GM10266 (cell line): ENCODE measurements at regions not wholly inside any gene's neighbourhood (a gene's known extent, or its start where the extent isn't known, plus 50 kb on each side); places are given as distances from the start of the nearest gene placed in this dataset.

Experiments used
- DNase-seq: peaks from one replicate; pipeline ENCODE4 v3.0.0; 2012; ENCODE audit errors: extremely low spot score
- CTCF ChIP-seq: IDR thresholded peaks from 2 replicates; pipeline ENCODE4 v1.5.1; 2012; ENCODE audit warnings: mild to moderate bottlenecking, low read depth; ENCODE audit not compliant: control insufficient read depth, insufficient read depth; ENCODE audit errors: missing control alignments

DNA sequence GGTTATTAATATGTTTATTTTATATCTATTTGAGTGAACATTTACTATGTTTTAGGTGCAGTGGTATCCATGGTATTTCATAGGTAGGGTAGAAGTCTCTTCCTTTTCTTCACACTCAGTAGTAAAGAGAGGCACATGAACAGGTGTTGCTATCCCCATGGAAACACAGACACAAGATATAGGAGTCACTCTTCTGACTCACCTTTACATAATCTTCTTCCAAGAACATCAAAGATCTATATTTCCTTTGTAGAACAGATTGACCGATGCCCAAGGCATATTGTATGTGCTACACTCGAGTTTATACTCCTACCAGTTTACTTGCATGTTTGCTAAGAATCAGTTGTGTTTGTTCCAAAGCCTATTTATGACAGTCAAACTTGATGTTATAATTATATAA, 1997.4 kb downstream of the C4orf33 start:
- TF ChIP-seq CTCF: no peak
- DNase-seq: no peak

- DNase-seq: no peak
- TF ChIP-seq CTCF: no peak
Observed at GRCh38 chr4:131098976-131099375, 2003.0 kb downstream of the C4orf33 start.

GRCh38 chr4:131113273-131113672, 2017.3 kb downstream of the C4orf33 start:
- TF ChIP-seq CTCF: no peak
- DNase-seq: no peak

DNA sequence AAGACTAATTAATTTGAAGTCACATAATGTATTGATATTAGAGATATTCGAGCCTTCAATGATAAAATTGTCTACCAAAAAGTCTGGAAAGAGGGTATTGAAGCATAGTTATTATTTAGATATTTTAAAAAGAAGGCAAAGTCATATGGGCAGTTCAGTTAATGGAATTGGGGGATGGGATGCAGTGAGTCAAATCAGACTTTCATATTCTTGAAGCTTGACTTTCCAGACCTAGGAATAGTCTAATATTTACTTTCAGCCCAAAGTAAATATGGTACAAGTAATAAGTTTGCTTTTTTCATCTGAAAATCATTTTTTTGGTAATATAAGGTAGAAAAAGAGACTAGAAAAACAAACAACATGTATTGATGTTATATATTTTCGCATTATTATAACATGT, 2017.8 kb downstream of the C4orf33 start:
- DNase-seq: no peak
- TF ChIP-seq CTCF: no peak

DNA sequence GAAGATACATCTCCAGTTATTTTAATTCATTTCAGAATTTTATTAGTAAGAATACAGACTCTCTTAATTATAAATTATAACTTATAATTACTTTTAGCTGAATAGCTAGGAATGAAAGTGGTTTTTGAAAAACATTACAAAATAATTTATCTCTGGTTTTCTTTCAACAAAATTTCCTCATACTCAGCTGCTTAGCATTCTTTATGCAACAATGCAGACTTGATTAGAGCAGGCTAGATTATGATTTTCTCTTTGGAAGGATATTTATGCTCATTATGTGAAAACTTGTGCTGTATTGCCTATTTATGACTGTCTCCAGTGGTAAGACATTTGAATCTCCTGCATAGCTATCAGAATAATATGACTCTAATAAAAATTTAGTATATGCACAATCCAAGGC, 2023.7 kb downstream of the C4orf33 start:
- no peak for TF ChIP-seq CTCF

DNA sequence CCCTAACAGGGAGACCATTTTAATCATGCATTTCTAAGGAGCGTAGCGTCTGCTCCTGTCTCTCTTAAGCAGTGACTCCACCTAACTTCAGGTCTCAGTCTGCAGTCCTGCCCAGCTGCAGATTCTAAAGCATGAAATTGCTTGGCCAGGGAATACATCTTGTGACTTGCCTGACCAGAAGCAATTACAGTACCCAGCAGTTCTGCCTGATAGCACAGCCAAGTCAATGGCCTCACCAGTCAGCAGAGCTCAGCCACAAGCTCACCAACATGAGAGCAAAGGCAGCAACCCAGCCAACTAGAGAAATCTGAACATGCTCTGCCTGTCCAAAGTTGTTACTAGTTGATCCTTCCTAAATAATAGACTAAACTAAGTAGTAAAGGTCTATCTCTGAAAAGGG, 2011.9 kb upstream of the PCDH10 start:
- DNase-seq: no peak

More for the DNA sequence above, 2023.7 kb downstream of the C4orf33 start:
- DNase-seq: no peak

GRCh38 chr4:131159261-131159660, 1989.8 kb upstream of the PCDH10 start:
- TF ChIP-seq CTCF: no peak
- no peak for DNase-seq

More for the DNA sequence above, 2011.9 kb upstream of the PCDH10 start:
- no peak for TF ChIP-seq CTCF
